ENCODE measurements at regions not wholly inside any gene's neighbourhood (a gene's known extent, or its start where the extent isn't known, plus 50 kb on each side); places are given as distances from the start of the nearest gene placed in this dataset.

GRCh38 chrX:22351966-22352365 lies 79.3 kb downstream of the CBLL2 start:
- no peak for TF ChIP-seq Cebpa-rat (IDR thresholded peaks at IDR 0.05)

DNA sequence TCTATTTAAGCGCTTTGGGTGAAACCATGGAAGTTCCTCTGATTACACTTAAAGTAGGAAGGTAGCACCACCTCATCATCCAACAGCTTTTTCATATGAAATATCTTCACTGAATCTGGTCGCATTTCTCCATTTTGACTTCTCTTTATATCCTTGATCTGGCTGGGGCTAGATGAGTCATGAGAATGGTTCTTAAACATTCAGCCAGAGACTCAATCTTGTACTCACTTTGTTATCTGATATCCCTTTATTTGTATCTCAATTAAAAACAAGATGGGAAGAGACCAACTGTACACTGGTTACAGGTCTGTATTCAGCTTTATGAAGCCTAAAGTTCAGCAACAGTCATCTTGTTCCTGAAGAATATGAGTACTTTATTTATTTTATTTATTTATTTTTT lies 84.9 kb downstream of the CBLL2 start:
- H3K9me3 ChIP-seq (replicated peaks in 1 of 11), result peaks cover 0 to 42% (median 13%) of the 10 kb centered on the region in 11 experiments; a peak in 11 of 22 replicates
- no peak overlapping the region for H3K9ac ChIP-seq
- H3K27ac ChIP-seq, result no peak overlapping the region
- H4K20me1 ChIP-seq, result no peaks in the 10 kb centered on the region
- H3K27me3 ChIP-seq, result no peaks in the 10 kb centered on the region
- H3K36me3 ChIP-seq, result no peaks in the 10 kb centered on the region
- no peak overlapping the region for H3K4me3 ChIP-seq
- peak overlapping the region in 3 of 11 experiments; percentile 6 to 28 (median 9); a peak in 4 of 22 replicates for H3K4me2 ChIP-seq
- peaks cover 0 to 11% (median 0%) of the 10 kb centered on the region in 10 experiments; a peak in 7 of 20 replicates for H3K4me1 ChIP-seq
- no peak for TF ChIP-seq Cebpa-rat (IDR thresholded peaks at IDR 0.05)

More at GRCh38 chrX:22351966-22352365, 79.3 kb downstream of the CBLL2 start:
- Histone ChIP-seq H3K4me3 (no peak overlapping the region), H4K20me1 (no peaks in the 10 kb centered on the region), H3K27ac (no peak overlapping the region), H3K36me3 (no peaks in the 10 kb centered on the region), H3K4me2 (no peak overlapping the region), H3K9me3 (replicated peaks in 1 of 11) (peaks cover 0 to 26% (median 6%) of the 10 kb centered on the region in 11 experiments; a peak in 11 of 22 replicates), H3K9ac (no peak overlapping the region), H3K4me1 (no peaks in the 10 kb centered on the region), H3K27me3 (no peaks in the 10 kb centered on the region)

DNA sequence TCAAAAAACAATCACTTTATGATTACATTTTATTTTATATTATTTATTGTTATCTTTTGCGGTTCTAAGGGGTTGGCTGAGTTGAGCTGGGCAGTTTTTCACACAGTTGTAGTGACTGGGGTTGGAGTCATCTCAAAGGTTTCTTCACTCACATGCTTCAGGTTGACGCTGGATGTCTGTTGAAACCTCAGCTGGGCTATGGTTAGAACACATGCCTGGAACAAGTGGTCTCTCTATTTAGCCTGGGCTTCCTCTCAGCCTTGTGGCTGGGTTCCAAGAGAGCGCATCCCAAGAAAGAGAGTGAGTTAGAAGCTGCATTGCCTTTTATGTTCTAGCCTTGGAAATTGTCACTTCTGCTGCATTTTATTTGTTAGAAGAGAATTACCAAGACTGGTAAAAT lies 87.4 kb downstream of the CBLL2 start:
- Histone ChIP-seq H4K20me1 (no peaks in the 10 kb centered on the region), H3K36me3 (no peaks in the 10 kb centered on the region), H3K9ac (no peak overlapping the region), H3K9me3 (replicated peaks in 1 of 11) (peaks cover 0 to 42% (median 12%) of the 10 kb centered on the region in 11 experiments; a peak in 10 of 22 replicates), H3K27me3 (no peaks in the 10 kb centered on the region), H3K27ac (no peak overlapping the region), H3K4me3 (no peak overlapping the region), H3K4me1 (peaks cover 0 to 11% (median 0%) of the 10 kb centered on the region in 10 experiments; a peak in 7 of 20 replicates), H3K4me2 (0 out of 22 replicates have a peak overlapping the region, but pooled peaks of 1 of the 11 experiments have one; percentile 20)
- TF ChIP-seq Cebpa-rat (IDR thresholded peaks at IDR 0.05), result no peak

- no peaks in the 10 kb centered on the region; a peak in 1 of 20 replicates for H3K4me1 ChIP-seq
- H3K9me3 ChIP-seq (replicated peaks in 1 of 11), result peaks cover 0 to 15% (median 7%) of the 10 kb centered on the region in 11 experiments; a peak in 7 of 22 replicates
- H3K36me3 ChIP-seq, result no peaks in the 10 kb centered on the region
- no peaks in the 10 kb centered on the region for H3K27me3 ChIP-seq
- H3K4me3 ChIP-seq, result no peak overlapping the region
- no peaks in the 10 kb centered on the region for H4K20me1 ChIP-seq
- no peak for TF ChIP-seq Cebpa-rat (IDR thresholded peaks at IDR 0.05)
- H3K9ac ChIP-seq, result no peak overlapping the region
- no peak overlapping the region for H3K4me2 ChIP-seq
- H3K27ac ChIP-seq, result no peak overlapping the region
Measured at GRCh38 chrX:22365460-22365859, 92.7 kb downstream of the CBLL2 start.

GRCh38 chrX:22366166-22366702 lies 93.5 kb downstream of the CBLL2 start:
- no peak overlapping the region for H3K9ac ChIP-seq
- no peak for TF ChIP-seq Cebpa-rat (IDR thresholded peaks at IDR 0.05)
- no peaks in the 10 kb centered on the region for H3K36me3 ChIP-seq
- H3K4me1 ChIP-seq, result no peaks in the 10 kb centered on the region
- no peaks in the 10 kb centered on the region for H3K27me3 ChIP-seq
- no peak overlapping the region for H3K4me3 ChIP-seq
- no peak overlapping the region for H3K4me2 ChIP-seq
- H4K20me1 ChIP-seq, result no peaks in the 10 kb centered on the region
- no peak overlapping the region for H3K27ac ChIP-seq
- peaks cover 0 to 15% (median 7%) of the 10 kb centered on the region in 11 experiments; a peak in 7 of 22 replicates for H3K9me3 ChIP-seq (replicated peaks in 1 of 11)

DNA sequence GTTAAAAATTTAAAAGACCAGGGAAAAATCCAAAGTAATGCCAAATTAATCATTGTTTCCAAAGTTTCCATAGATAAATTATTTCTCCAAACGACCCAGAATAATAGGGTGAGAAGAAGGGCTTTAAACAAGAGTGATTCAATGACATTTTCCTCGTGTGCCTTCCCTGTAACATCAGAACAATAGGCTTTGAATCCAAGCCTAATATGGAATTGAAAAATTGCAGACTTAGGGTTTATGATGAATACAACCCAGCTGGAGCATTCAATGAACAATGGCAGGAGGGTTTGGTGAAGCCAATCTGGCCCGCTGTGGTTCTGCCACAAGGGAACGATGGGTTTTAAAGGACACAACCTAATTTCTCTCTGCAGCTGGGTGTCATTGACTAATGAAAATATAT lies 94.2 kb downstream of the CBLL2 start:
- H3K27me3 ChIP-seq, result no peaks in the 10 kb centered on the region
- TF ChIP-seq Cebpa-rat (IDR thresholded peaks at IDR 0.05), result no peak
- no peak overlapping the region for H3K4me3 ChIP-seq
- no peaks in the 10 kb centered on the region for H3K4me1 ChIP-seq
- H4K20me1 ChIP-seq, result no peaks in the 10 kb centered on the region
- H3K27ac ChIP-seq, result no peak overlapping the region
- H3K4me2 ChIP-seq, result no peak overlapping the region
- H3K9me3 ChIP-seq (replicated peaks in 1 of 11), result peaks cover 0 to 15% (median 7%) of the 10 kb centered on the region in 11 experiments; a peak in 7 of 22 replicates
- H3K9ac ChIP-seq, result no peak overlapping the region
- no peaks in the 10 kb centered on the region for H3K36me3 ChIP-seq

GRCh38 chrX:22373094-22373493 lies 100.4 kb downstream of the CBLL2 start:
- Histone ChIP-seq H3K4me3 (no peak overlapping the region), H3K27ac (no peak overlapping the region), H3K36me3 (no peaks in the 10 kb centered on the region), H3K9ac (no peak overlapping the region), H3K27me3 (no peaks in the 10 kb centered on the region), H3K4me1 (peaks cover 4 to 15% (median 9%) of the 10 kb centered on the region in 10 experiments; a peak in 16 of 20 replicates), H4K20me1 (no peaks in the 10 kb centered on the region), H3K9me3 (replicated peaks in 1 of 11) (peaks cover 16 to 27% (median 24%) of the 10 kb centered on the region in 11 experiments), H3K4me2 (no peak overlapping the region)
- no peak for TF ChIP-seq Cebpa-rat (IDR thresholded peaks at IDR 0.05)

GRCh38 chrX:22373766-22374165 lies 101.1 kb downstream of the CBLL2 start:
- peaks cover 21 to 34% (median 30%) of the 10 kb centered on the region in 11 experiments for H3K9me3 ChIP-seq (replicated peaks in 1 of 11)
- no peaks in the 10 kb centered on the region for H3K27me3 ChIP-seq
- no peak for TF ChIP-seq Cebpa-rat (IDR thresholded peaks at IDR 0.05)
- no peak overlapping the region for H3K27ac ChIP-seq
- H4K20me1 ChIP-seq, result no peaks in the 10 kb centered on the region
- peaks cover 4 to 16% (median 9%) of the 10 kb centered on the region in 10 experiments; a peak in 16 of 20 replicates for H3K4me1 ChIP-seq
- H3K36me3 ChIP-seq, result no peaks in the 10 kb centered on the region
- no peak overlapping the region for H3K9ac ChIP-seq
- no peak overlapping the region for H3K4me3 ChIP-seq
- H3K4me2 ChIP-seq, result no peak overlapping the region

DNA sequence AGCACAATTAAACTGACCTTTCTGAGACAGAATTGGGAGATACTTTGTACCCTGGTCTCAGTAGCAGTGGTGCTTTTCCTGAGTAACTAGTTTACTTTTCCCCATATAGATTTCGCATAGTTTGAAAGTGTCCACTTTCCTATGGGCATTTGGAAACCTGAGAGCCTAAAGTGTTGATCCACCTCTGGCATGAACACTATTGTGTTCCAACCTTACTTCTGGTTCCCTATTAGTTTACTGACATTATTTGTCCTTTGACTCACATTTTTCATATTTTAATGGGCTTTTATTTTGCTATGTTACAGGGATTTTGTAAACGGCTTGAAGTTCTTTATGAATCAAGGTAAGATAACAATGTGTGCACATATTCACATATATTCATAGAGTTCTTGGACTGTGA lies 103.7 kb downstream of the CBLL2 start:
- TF ChIP-seq Cebpa-rat (IDR thresholded peaks at IDR 0.05), result no peak
- Histone ChIP-seq H3K27ac (no peak overlapping the region), H3K4me3 (no peak overlapping the region), H3K36me3 (no peaks in the 10 kb centered on the region), H3K4me1 (peaks cover 4 to 16% (median 9%) of the 10 kb centered on the region in 10 experiments; a peak in 16 of 20 replicates), H3K4me2 (no peak overlapping the region), H3K9ac (no peak overlapping the region), H3K9me3 (replicated peaks in 1 of 11) (peaks cover 36 to 57% (median 42%) of the 10 kb centered on the region in 11 experiments), H4K20me1 (no peaks in the 10 kb centered on the region), H3K27me3 (no peaks in the 10 kb centered on the region)

DNA sequence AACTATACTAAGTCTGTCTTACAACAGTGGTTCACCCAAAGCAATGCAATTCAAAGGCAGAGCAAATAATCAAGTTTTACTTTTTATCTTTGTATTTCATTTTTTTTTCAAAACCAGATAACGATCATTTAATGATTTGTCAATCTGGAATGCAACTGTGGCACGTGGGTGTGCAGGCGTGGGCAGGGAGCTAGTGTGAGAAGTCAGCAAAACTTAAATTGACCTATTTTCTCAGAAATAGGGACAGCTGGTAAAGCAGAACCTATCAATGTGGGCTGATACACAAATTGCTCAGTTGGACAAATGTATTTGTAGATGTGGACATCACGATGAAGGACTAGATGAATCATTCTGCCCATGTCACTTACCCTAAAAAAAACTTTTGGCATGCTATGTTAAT lies 105.6 kb downstream of the CBLL2 start:
- H3K9ac ChIP-seq, result no peak overlapping the region
- peak overlapping the region in 1 of 11 experiments; percentile 55; a peak in 1 of 22 replicates for H3K4me2 ChIP-seq
- H3K27ac ChIP-seq, result no peak overlapping the region
- peaks cover 50 to 72% (median 59%) of the 10 kb centered on the region in 11 experiments for H3K9me3 ChIP-seq (replicated peaks in 1 of 11)
- H3K4me3 ChIP-seq, result no peak overlapping the region
- H3K27me3 ChIP-seq, result no peaks in the 10 kb centered on the region
- TF ChIP-seq Cebpa-rat (IDR thresholded peaks at IDR 0.05), result no peak
- no peaks in the 10 kb centered on the region for H4K20me1 ChIP-seq
- peaks cover 4 to 16% (median 9%) of the 10 kb centered on the region in 10 experiments; a peak in 16 of 20 replicates for H3K4me1 ChIP-seq
- no peaks in the 10 kb centered on the region for H3K36me3 ChIP-seq
